Spleen (tissue), 11 donors: ENCODE measurements at regions not wholly inside any gene's neighbourhood (a gene's known extent, or its start where the extent isn't known, plus 50 kb on each side); places are given as distances from the start of the nearest gene placed in this dataset.
"Not testable (repeated sequence)": the region's sequence is repeated elsewhere in the genome, so short reads cannot be mapped to it uniquely, and the experiment has no call there.

Experiments used
- DNase-seq: peaks from one replicate; pipeline ENCODE4 v3.0.0-alpha.2; 2020
- H3K27ac ChIP-seq, 8 donors: fragments of 200-600 bp; sonication (generic) in 7 of 8; 1 replicate in 4 of 8; 2 replicates in 4 of 8; pipeline versions ENCODE4 v1.5.0 to v1.8.0; 2016 to 2021; ENCODE audit warnings: inconsistent platforms in 4 of 8, mild to moderate bottlenecking in 4 of 8, moderate library complexity in 1 of 8
- H3K27me3 ChIP-seq, 7 donors: fragments of 200-600 bp; sonication (generic) in 6 of 7; replicated peaks in 1 of 7; 1 replicate in 4 of 7; 2 replicates in 3 of 7; pipeline versions ENCODE4 v1.5.0 to v1.8.0; 2016 to 2021; ENCODE audit warnings: inconsistent platforms in 3 of 7, mild to moderate bottlenecking in 1 of 7
- H3K36me3 ChIP-seq, 6 donors: fragments of 200-600 bp; sonication (generic) in 5 of 6; 1 replicate in 4 of 6; 2 replicates in 2 of 6; pipeline versions ENCODE4 v1.5.0 to v1.8.0; 2016 to 2021; ENCODE audit warnings: inconsistent platforms in 2 of 6
- H3K4me1 ChIP-seq, 6 donors: fragments of 200-600 bp; sonication (generic) in 5 of 6; 1 replicate in 3 of 6; 2 replicates in 3 of 6; pipeline versions ENCODE4 v1.5.0 to v1.8.0; 2016 to 2021; ENCODE audit warnings: inconsistent platforms in 3 of 6
- H3K4me3 ChIP-seq, 8 donors: fragments of 200-600 bp; sonication (generic) in 7 of 8; 1 replicate in 4 of 8; 2 replicates in 4 of 8; pipeline versions ENCODE4 v1.5.0 to v1.8.0; 2016 to 2021; ENCODE audit warnings: inconsistent platforms in 4 of 8, mild to moderate bottlenecking in 4 of 8, moderate library complexity in 2 of 8
- H3K9me3 ChIP-seq, 8 donors: fragments of 200-600 bp; sonication (generic) in 7 of 8; 1 replicate in 4 of 8; 2 replicates in 4 of 8; pipeline versions ENCODE4 v1.5.0 to v1.8.0; 2016 to 2021; ENCODE audit warnings: inconsistent platforms in 4 of 8
- CTCF ChIP-seq, 11 experiments: fragments of 200-600 bp in 7 of 11; fragments of 450-650 bp in 4 of 11; sonication (generic) in 4 of 11; IDR thresholded peaks in 8 of 11; conservative IDR thresholded peaks in 3 of 11; 1 replicate in 7 of 11; 2 replicates in 4 of 11; pipeline versions ENCODE4 v1.4.0 to v1.8.0; 2016 to 2021; ENCODE audit warnings: antibody characterized with exemption in 11 of 11, inconsistent platforms in 4 of 11, mild to moderate bottlenecking in 1 of 11
- POLR2A ChIP-seq, 3 donors: fragments of 450-650 bp; IDR thresholded peaks; one replicate each; pipeline ENCODE4 v1.5.1; 2017; ENCODE audit warnings: antibody characterized with exemption in 3 of 3, mild to moderate bottlenecking in 1 of 3
- POLR2AphosphoS5 ChIP-seq, 3 donors: sonication (generic); formaldehyde crosslinking; IDR thresholded peaks; one replicate each; pipeline ENCODE4 v1.5.1; 2017; ENCODE audit warnings: antibody characterized with exemption in 3 of 3
- WGBS, 5 donors: extraction: QIAGEN DNeasy Blood & Tissue Kit in 3 of 5; methylation state at CpG; one replicate each; pipeline versions ENCODE4 v1.1.5 to v1.1.7; 2013 to 2018; 5-methylcytosine and 5-hydroxymethylcytosine counted together
- intact Hi-C: fragments of 100-400 bp; cut with DNase I; formaldehyde crosslinking; loops from one replicate; pipeline ENCODE4 v1.15.0; 2023; ENCODE audit warnings: low total_unique reads
- donor health status: healthy with polysubstance abuse.
- donor health status: DM: no; HTN: no; CAD: no; lungs with moderate emphysema.
- donor health status: DM: no; HTN: no; CAD: no.
- donor health status: Bipolar disorder and iron deficiency.
- donor health status: healthy.
- donor health status: DM: no; HTN: no; CAD: no.
- donor health status: DM: yes; HTN: yes; CAD: no.

GRCh38 chr3:110016235-110016815, 679.0 kb upstream of the DPPA4 start:
- Histone ChIP-seq H3K27me3 (no peaks in the 10 kb centered on the region), H3K27ac (peak overlapping the region in 4 of 8 donors; percentile 3 to 49 (median 16)), H3K36me3 (no peaks in the 10 kb centered on the region), H3K4me1 (no peaks in the 10 kb centered on the region), H3K9me3 (peaks cover 0 to 13% (median 2%) of the 10 kb centered on the region in 8 donors), H3K4me3 (no peak overlapping the region)
- DNase-seq: no peak
- no peak for TF ChIP-seq POLR2AphosphoS5 (IDR thresholded peaks at IDR 0.05)
- TF ChIP-seq CTCF (IDR thresholded peaks at IDR 0.05 in 8 of 11, conservative IDR thresholded peaks at IDR 0.05 in 3 of 11): no peak
- no peak for TF ChIP-seq POLR2A (IDR thresholded peaks at IDR 0.05)
- intact Hi-C loops: no loop called here
- WGBS, 5 donors: 54 to 72% (median 60%) methylated on average over 3 of the region's 3 CpGs

- TF ChIP-seq POLR2A (IDR thresholded peaks at IDR 0.05) (no peak), POLR2AphosphoS5 (IDR thresholded peaks at IDR 0.05) (no peak), CTCF (IDR thresholded peaks at IDR 0.05 in 8 of 11, conservative IDR thresholded peaks at IDR 0.05 in 3 of 11) (no peak)
- Histone ChIP-seq H3K27ac (no peak overlapping the region), H3K36me3 (no peaks in the 10 kb centered on the region), H3K27me3 (no peaks in the 10 kb centered on the region), H3K9me3 (peaks cover 0 to 9% (median 2%) of the 10 kb centered on the region in 8 donors), H3K4me3 (no peak overlapping the region), H3K4me1 (no peaks in the 10 kb centered on the region)
- no peak for DNase-seq
- intact Hi-C loops: no loop called here
Observed at GRCh38 chr3:110017304-110017703, 680.0 kb upstream of the DPPA4 start.

GRCh38 chr3:110021659-110022058, 684.3 kb upstream of the DPPA4 start:
- DNase-seq: no peak
- H3K4me1 ChIP-seq: no peaks in the 10 kb centered on the region
- H3K36me3 ChIP-seq: no peaks in the 10 kb centered on the region
- peaks cover 0 to 5% (median 0%) of the 10 kb centered on the region in 8 donors for H3K9me3 ChIP-seq
- no peak overlapping the region for H3K4me3 ChIP-seq
- TF ChIP-seq POLR2AphosphoS5 (IDR thresholded peaks at IDR 0.05): no peak
- TF ChIP-seq CTCF (IDR thresholded peaks at IDR 0.05 in 8 of 11, conservative IDR thresholded peaks at IDR 0.05 in 3 of 11): no peak
- TF ChIP-seq POLR2A (IDR thresholded peaks at IDR 0.05): no peak
- no peaks in the 10 kb centered on the region for H3K27me3 ChIP-seq
- intact Hi-C loops: no loop called here
- no peak overlapping the region for H3K27ac ChIP-seq
- WGBS, 5 donors: 3 to 70% (median 43%) methylated on average over 1 of the region's 1 CpG

GRCh38 chr3:110023022-110023421, 685.7 kb upstream of the DPPA4 start:
- H3K27me3 ChIP-seq, H3K36me3 ChIP-seq, H3K4me3 ChIP-seq, H3K27ac ChIP-seq, H3K9me3 ChIP-seq, H3K4me1 ChIP-seq, DNase-seq, intact Hi-C loops: not testable (repeated sequence)
- 70 to 88% (median 71%) methylated on average over 1 of the region's 1 CpG for WGBS, 5 donors

GRCh38 chr3:110026421-110026820, 689.1 kb upstream of the DPPA4 start:
- DNase-seq: no peak
- Histone ChIP-seq H3K36me3 (no peaks in the 10 kb centered on the region), H3K27me3 (no peaks in the 10 kb centered on the region), H3K27ac (no peak overlapping the region), H3K4me3 (no peak overlapping the region), H3K4me1 (no peaks in the 10 kb centered on the region), H3K9me3 (peaks cover 0 to 5% (median 0%) of the 10 kb centered on the region in 8 donors)
- 64 to 82% (median 73%) methylated on average over 2 of the region's 2 CpGs for WGBS, 5 donors
- intact Hi-C loops: no loop called here
- TF ChIP-seq POLR2A (IDR thresholded peaks at IDR 0.05) (no peak), POLR2AphosphoS5 (IDR thresholded peaks at IDR 0.05) (no peak), CTCF (IDR thresholded peaks at IDR 0.05 in 8 of 11, conservative IDR thresholded peaks at IDR 0.05 in 3 of 11) (no peak)
